K562 (cell line): ENCODE measurements at regions not wholly inside any gene's neighbourhood (a gene's known extent, or its start where the extent isn't known, plus 50 kb on each side); places are given as distances from the start of the nearest gene placed in this dataset.

Experiments
- ATAC-seq: fragments of 200-7000 bp; cut with Tn5 transposase; 3 replicates; pipeline ENCODE4 v1.9.1; 2020; ENCODE audit warnings: moderate library complexity
- BruUV-seq: library from RNA; stranded (reverse); fragments of 400-500 nt; replicated peaks from 2 replicates; lab custom pipeline; 2021; lab: Mats Ljungman, UMichigan
- CTCF ChIA-PET: fragments of 300-600 bp; formaldehyde crosslinking; extraction: SDS; loops from one replicate; lab custom pipeline; 2021; ENCODE audit warnings: low intra/inter-chr PET ratio; lab: Yijun Ruan, JAX
- POLR2A ChIA-PET: fragments of 300-600, 350-650 bp; sonication (Branson Sonifier 250); formaldehyde crosslinking; extraction: SDS; loops from one replicate; lab custom pipeline; 2021; ENCODE audit warnings: antibody characterized with exemption, inconsistent platforms; lab: Yijun Ruan, JAX
- DNase-seq, 4 experiments: peaks; one replicate each; pipeline versions ENCODE4 v3.0.0 to v3.0.0-alpha.2; 2011 to 2018; ENCODE audit warnings: low spot score in 3 of 4, mixed read lengths in 3 of 4; ENCODE audit errors: extremely low read depth in 1 of 4
- FAIRE-seq: peaks from 2 replicates; lab custom pipeline; 2011; peaks lifted over from hg19 to GRCh38; lab: Jason Lieb, UNC
- H2AFZ ChIP-seq: 2 replicates; pipeline ENCODE4 v1.6.0; 2011; ENCODE audit warnings: low read depth, low read length, control low read depth, inconsistent platforms
- H3K27ac ChIP-seq: fragments of 200-600 bp; 3 replicates; pipeline ENCODE4 v1.8.0; 2011; ENCODE audit warnings: low read depth, mild to moderate bottlenecking, control low read depth, inconsistent platforms, low read length, moderate library complexity, mixed read lengths; ENCODE audit errors: extremely low read depth
- H3K27me3 ChIP-seq, 2 experiments: fragments of 300-600 bp in 1 of 2; 2 replicates in 1 of 2; 3 replicates in 1 of 2; pipeline versions ENCODE4 v1.6.0 to v1.8.0; 2011; ENCODE audit warnings: inconsistent platforms in 2 of 2, low read length in 2 of 2, mild to moderate bottlenecking in 1 of 2, mixed read lengths in 1 of 2, moderate library complexity in 1 of 2; ENCODE audit not compliant: control insufficient read depth in 2 of 2, insufficient read depth in 2 of 2
- H3K36me3 ChIP-seq: fragments of 300-600 bp; 3 replicates; pipeline ENCODE4 v1.8.0; 2011; ENCODE audit warnings: mild to moderate bottlenecking, low read length, inconsistent platforms; ENCODE audit not compliant: control insufficient read depth, insufficient read depth
- H3K4me1 ChIP-seq, 2 experiments: fragments of 200-600 bp in 1 of 2; replicated peaks in 1 of 2; 2 replicates in 1 of 2; 3 replicates in 1 of 2; pipeline versions ENCODE4 v1.5.1 to v1.8.0; 2011; ENCODE audit warnings: inconsistent platforms in 2 of 2, low read length in 2 of 2, mild to moderate bottlenecking in 1 of 2, mixed read lengths in 1 of 2, moderate library complexity in 1 of 2; ENCODE audit not compliant: control insufficient read depth in 2 of 2, insufficient read depth in 2 of 2
- H3K4me2 ChIP-seq: 2 replicates; pipeline ENCODE4 v1.6.1; 2011; ENCODE audit warnings: low read length, control low read depth, inconsistent platforms, mixed read lengths; ENCODE audit not compliant: insufficient read depth
- H3K4me3 ChIP-seq: fragments of 200-600 bp; sonication (generic), shearing (Covaris generic); 2 replicates; pipeline ENCODE4 v1.5.1; 2016; ENCODE audit warnings: control low read depth, inconsistent platforms
- H3K79me2 ChIP-seq: fragments of 200-600 bp; 3 replicates; pipeline ENCODE4 v1.8.0; 2011; ENCODE audit warnings: low read length, inconsistent platforms; ENCODE audit not compliant: control insufficient read depth, insufficient read depth
- H3K9ac ChIP-seq, 2 experiments: 2 replicates each; pipeline versions ENCODE4 v1.6.0 to v1.6.1; 2011; ENCODE audit warnings: low read depth in 2 of 2, low read length in 2 of 2, control low read depth in 1 of 2, inconsistent platforms in 1 of 2, mild to moderate bottlenecking in 1 of 2, mixed read lengths in 1 of 2; ENCODE audit not compliant: insufficient read depth in 1 of 2
- H3K9me1 ChIP-seq: one replicate; pipeline ENCODE4 v1.6.0; 2011; ENCODE audit warnings: inconsistent platforms, mild to moderate bottlenecking, low read length, moderate library complexity; ENCODE audit not compliant: control insufficient read depth, insufficient read depth
- H3K9me3 ChIP-seq: replicated peaks from 2 replicates; pipeline ENCODE4 v1.5.1; 2011; ENCODE audit warnings: low read depth, low read length, inconsistent platforms; ENCODE audit not compliant: control insufficient read depth, insufficient read depth
- H4K20me1 ChIP-seq: replicated peaks from 2 replicates; pipeline ENCODE4 v1.6.1; 2011; ENCODE audit warnings: low read length, inconsistent platforms, mixed read lengths; ENCODE audit not compliant: control insufficient read depth, insufficient read depth
- BRF1 ChIP-seq: IDR thresholded peaks from 3 replicates; pipeline ENCODE4 v1.6.1; 2011; ENCODE audit warnings: borderline replicate concordance, mild to moderate bottlenecking; ENCODE audit not compliant: insufficient read length; ENCODE audit errors: extremely low read depth
- CEBPG ChIP-seq, 3 experiments: fragments of 200-800 bp in 1 of 3; sonication (Bioruptor generic) in 1 of 3; sonication (generic) in 1 of 3; formaldehyde crosslinking in 1 of 3; IDR thresholded peaks in 2 of 3; conservative IDR thresholded peaks in 1 of 3; 2 replicates each; pipeline versions ENCODE4 v1.6.1 to v1.8.0; 2016 to 2022; ENCODE audit warnings: missing compliant biosample characterization in 2 of 3, missing genetic modification characterization in 2 of 3, mild to moderate bottlenecking in 1 of 3, missing genetic modification reagents in 1 of 3
- GMEB1 ChIP-seq: fragments of 250-450 bp; sonication (Bioruptor Pico); IDR thresholded peaks from 2 replicates; pipeline ENCODE4 v1.4.0; 2020; ENCODE audit warnings: mild to moderate bottlenecking
- KLF6 ChIP-seq: fragments of 250-450 bp; sonication (Bioruptor Pico); IDR thresholded peaks from 2 replicates; pipeline ENCODE4 v1.4.0; 2020; ENCODE audit warnings: mild to moderate bottlenecking, moderate library complexity, borderline replicate concordance
- NKRF ChIP-seq: fragments of 450-650 bp; IDR thresholded peaks from 2 replicates; pipeline ENCODE4 v1.6.1; 2016; ENCODE audit warnings: borderline replicate concordance
- POLR3G ChIP-seq: IDR thresholded peaks from 2 replicates; pipeline ENCODE4 v1.6.1; 2011; ENCODE audit not compliant: insufficient read length, insufficient replicate concordance; ENCODE audit errors: extremely low read depth
- REST ChIP-seq, 2 experiments: fragments of 450-650 bp; formaldehyde crosslinking in 1 of 2; IDR thresholded peaks; 2 replicates each; pipeline versions ENCODE4 v1.4.0 to v1.6.1; 2014 to 2020; ENCODE audit warnings: mild to moderate bottlenecking in 2 of 2, borderline replicate concordance in 1 of 2, low read depth in 1 of 2
- ZNF408 ChIP-seq: fragments of 250-450 bp; sonication (Bioruptor Pico); IDR thresholded peaks from 2 replicates; pipeline ENCODE4 v1.4.0; 2020; ENCODE audit warnings: low read depth, mild to moderate bottlenecking, moderate library complexity
- ZNF707 ChIP-seq: fragments of 250-450 bp; sonication (Bioruptor Pico); conservative IDR thresholded peaks from 2 replicates; pipeline ENCODE4 v1.8.0; 2022; ENCODE audit warnings: inconsistent platforms, mild to moderate bottlenecking, moderate library complexity
- WGBS: fragments of 100-300 bp; shearing (Covaris generic); methylation state at CpG from one replicate; pipeline ENCODE4 v1.1.6; 2016; ENCODE audit warnings: low coverage, mixed read lengths; ENCODE audit not compliant: insufficient coverage; ENCODE audit errors: missing lambda C conversion rate; 5-methylcytosine and 5-hydroxymethylcytosine counted together
- in situ Hi-C: fragments of 300-500 bp; cut with MboI; formaldehyde crosslinking; loops from 4 replicates; pipeline ENCODE4 v1.15.0; 2018; ENCODE audit warnings: inconsistent platforms, mixed read lengths
- intact Hi-C: fragments of 100-400 bp; cut with micrococcal nuclease; formaldehyde crosslinking; loops from 2 replicates; pipeline ENCODE4 v1.14.2; 2022

GRCh38 chr6:144990784-144991183 is 705.6 kb downstream of the UTRN start:
- H3K9me3 ChIP-seq, result no peaks in the 10 kb centered on the region
- no TSS peak for BruUV-seq
- intact Hi-C loops, result no loop called here
- in situ Hi-C loops, result no loop called here
- CTCF ChIA-PET, result no interaction called here
- H3K9me1 ChIP-seq, result no peaks in the 10 kb centered on the region
- no peaks in the 10 kb centered on the region for H4K20me1 ChIP-seq
- no peaks in the 10 kb centered on the region for H3K4me1 ChIP-seq
- ATAC-seq (no peak), DNase-seq (no peak), FAIRE-seq (no peak)
- no peaks in the 10 kb centered on the region for H3K79me2 ChIP-seq
- H3K4me2 ChIP-seq, result no peak overlapping the region
- no peaks in the 10 kb centered on the region for H3K27me3 ChIP-seq
- H3K27ac ChIP-seq, result no peak overlapping the region
- no peak overlapping the region for H2AFZ ChIP-seq
- H3K4me3 ChIP-seq, result no peak overlapping the region
- H3K9ac ChIP-seq, result no peak overlapping the region
- POLR2A ChIA-PET, result no interaction called here
- 6% methylated on average over 3 of the region's 3 CpGs for WGBS
- H3K36me3 ChIP-seq, result no peaks in the 10 kb centered on the region
- no peak for TF ChIP-seq KLF6
- TF ChIP-seq NKRF, result no peak
- TF ChIP-seq BRF1, result no peak
- TF ChIP-seq REST (IDR thresholded peaks at IDR 0.05; ENCODE audit: borderline replicate concordance), result no peak
- no peak for TF ChIP-seq REST (CRISPR knock-in tag; IDR thresholded peaks at IDR 0.05; ENCODE audit: low read depth)
- no peak for TF ChIP-seq ZNF707 (CRISPR knock-in tag)
- no peak for TF ChIP-seq GMEB1
- TF ChIP-seq POLR3G, result no peak
- no peak for TF ChIP-seq ZNF408
- TF ChIP-seq CEBPG (CRISPR knock-in tag; IDR thresholded peaks at IDR 0.05), result no peak
- no peak for TF ChIP-seq CEBPG (tag; conservative IDR thresholded peaks at IDR 0.05 in 1 of 2, IDR thresholded peaks at IDR 0.05 in 1 of 2)
